Fibroblast of villous mesenchyme (primary cell): ENCODE measurements at regions not wholly inside any gene's neighbourhood (a gene's known extent, or its start where the extent isn't known, plus 50 kb on each side); places are given as distances from the start of the nearest gene placed in this dataset.

ENCODE experiments used
- DNase-seq: peaks from one replicate; pipeline ENCODE4 v3.0.0-alpha.2; 2010; ENCODE audit warnings: low read depth
- H3K4me3 ChIP-seq: 2 replicates; pipeline ENCODE4 v1.5.1; 2011; ENCODE audit warnings: low read depth, mild to moderate bottlenecking, low read length
- TF ChIP-seq, protein P1 (sequence below): IDR thresholded peaks from 2 replicates; pipeline ENCODE4 v1.5.1; 2012; ENCODE audit warnings: low read depth, mild to moderate bottlenecking, low read length; ENCODE audit not compliant: insufficient read depth

DNA sequence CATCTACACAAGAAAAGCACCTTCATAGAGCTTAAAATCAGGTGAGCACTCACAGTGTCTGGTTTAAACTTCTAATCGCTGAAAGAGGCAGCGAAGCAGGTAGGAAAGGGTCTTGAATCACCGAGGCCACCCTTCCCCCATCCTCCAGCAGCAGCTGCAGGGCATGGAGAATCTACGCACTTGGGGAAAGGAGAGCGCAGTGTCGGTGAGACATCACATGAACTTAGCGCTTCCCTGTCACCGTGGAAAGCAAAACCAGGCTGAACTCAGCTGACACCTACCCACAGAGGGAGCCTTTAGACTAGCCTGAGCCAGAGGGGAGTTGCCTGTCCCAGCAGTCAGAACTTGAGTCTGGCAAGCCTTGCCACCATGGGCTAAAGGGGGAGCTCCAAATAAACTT lies 197.2 kb upstream of the ZFP42 start:
- TF ChIP-seq, protein P1, sequence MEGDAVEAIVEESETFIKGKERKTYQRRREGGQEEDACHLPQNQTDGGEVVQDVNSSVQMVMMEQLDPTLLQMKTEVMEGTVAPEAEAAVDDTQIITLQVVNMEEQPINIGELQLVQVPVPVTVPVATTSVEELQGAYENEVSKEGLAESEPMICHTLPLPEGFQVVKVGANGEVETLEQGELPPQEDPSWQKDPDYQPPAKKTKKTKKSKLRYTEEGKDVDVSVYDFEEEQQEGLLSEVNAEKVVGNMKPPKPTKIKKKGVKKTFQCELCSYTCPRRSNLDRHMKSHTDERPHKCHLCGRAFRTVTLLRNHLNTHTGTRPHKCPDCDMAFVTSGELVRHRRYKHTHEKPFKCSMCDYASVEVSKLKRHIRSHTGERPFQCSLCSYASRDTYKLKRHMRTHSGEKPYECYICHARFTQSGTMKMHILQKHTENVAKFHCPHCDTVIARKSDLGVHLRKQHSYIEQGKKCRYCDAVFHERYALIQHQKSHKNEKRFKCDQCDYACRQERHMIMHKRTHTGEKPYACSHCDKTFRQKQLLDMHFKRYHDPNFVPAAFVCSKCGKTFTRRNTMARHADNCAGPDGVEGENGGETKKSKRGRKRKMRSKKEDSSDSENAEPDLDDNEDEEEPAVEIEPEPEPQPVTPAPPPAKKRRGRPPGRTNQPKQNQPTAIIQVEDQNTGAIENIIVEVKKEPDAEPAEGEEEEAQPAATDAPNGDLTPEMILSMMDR = no peak
- no peak overlapping the region for H3K4me3 ChIP-seq
- DNase-seq = no peak

DNA sequence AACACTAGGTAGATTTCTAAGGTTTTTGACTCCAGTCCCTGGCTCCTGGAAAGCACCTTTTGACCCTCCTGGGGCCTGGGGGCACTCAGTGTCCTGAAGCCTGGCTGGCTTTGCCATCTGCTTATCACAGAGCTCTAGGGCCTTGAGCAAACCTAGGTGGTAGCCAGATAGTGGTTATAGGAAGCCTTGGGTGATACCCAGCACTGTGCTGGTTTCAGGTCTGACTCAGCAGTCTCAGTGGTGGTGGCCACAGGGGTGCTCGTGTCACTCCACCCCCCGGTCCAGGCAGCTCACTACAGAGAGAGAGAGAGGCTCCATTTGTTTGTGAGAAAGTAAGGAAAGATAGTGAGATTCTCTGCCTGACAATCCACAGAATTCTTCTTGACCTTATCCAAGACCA lies 195.8 kb upstream of the ZFP42 start:
- DNase-seq = no peak
- H3K4me3 ChIP-seq = no peak overlapping the region
- TF ChIP-seq, protein P1 = no peak

DNA sequence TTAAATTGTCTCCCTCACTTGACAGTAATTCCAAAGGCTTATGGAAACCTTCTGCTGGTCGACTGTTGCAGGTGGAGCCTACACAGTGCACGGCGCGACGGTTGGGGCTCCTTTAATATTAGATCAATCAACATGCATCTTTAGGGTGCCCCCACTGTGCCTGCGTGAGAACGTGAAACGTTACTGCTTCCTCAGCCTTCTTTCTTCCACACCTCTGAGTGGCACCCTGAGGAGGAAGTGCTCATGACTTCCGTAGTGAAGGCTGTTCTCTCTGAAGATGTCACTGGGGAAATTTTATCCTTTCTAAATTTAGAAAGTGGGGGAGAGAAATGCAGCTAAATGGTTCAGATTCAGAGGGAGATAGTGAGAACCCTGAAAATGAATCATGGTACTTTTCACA lies 184.0 kb upstream of the ZFP42 start:
- TF ChIP-seq, protein P1 = no peak
- DNase-seq = no peak
- no peak overlapping the region for H3K4me3 ChIP-seq

DNA sequence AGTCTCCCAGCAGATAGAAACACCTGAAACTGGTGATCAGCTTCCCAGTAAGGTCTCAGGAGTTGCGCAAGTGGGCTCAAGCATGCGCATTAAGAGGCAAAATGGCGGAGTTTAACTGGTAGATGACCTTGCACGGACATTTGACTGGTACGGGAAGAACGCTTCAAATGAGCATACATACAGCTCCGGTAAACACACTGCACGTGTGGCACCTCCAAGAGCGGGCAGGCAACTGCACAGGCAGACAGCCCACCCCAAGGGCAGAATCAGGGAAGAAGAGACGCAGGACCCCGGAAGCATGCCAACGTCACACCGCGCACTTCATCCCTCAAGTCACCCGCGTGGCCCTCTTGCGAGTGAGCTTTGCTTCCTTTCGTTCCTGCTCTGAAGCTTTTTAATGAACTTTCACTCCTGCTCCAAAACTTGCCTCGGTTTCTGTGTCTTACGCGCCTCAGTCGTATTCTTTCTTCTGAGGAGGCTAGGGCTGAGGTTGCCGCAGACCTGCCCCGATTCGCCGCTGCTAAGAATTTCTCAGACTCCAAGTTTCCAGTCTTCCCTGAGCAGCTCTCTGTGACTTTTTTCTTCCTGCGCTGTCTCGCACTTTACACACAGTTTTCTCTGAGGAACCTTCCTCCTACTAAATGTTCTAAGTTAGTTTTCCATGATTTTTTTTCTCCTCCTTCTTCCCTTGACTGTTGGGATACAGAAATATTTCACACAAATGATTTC lies 180.7 kb upstream of the ZFP42 start:
- DNase-seq = peak; percentile 43
- TF ChIP-seq, protein P1 = no peak
- peak overlapping the region; percentile 64 for H3K4me3 ChIP-seq

DNA sequence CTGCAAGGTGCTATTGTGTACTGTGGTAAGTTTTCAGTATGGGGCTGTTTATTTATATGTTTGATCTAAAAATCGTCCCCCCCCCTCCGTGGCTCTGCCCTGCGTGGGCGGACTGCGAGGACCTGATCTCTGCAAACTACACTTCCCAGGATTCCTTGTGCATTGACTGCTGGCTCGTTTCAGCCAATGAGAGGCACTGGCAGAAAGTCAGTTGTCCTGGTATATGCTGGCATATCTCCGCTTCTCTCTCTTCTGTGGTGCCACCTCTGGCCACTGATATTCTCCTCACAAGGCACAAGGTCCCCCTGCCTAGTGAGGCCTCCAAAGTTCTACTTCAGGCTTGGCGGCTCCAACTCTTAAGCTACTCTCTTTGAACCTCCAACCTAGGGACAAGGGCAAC lies 168.8 kb upstream of the ZFP42 start:
- no peak overlapping the region for H3K4me3 ChIP-seq
- TF ChIP-seq, protein P1 = no peak
- no peak for DNase-seq

DNA sequence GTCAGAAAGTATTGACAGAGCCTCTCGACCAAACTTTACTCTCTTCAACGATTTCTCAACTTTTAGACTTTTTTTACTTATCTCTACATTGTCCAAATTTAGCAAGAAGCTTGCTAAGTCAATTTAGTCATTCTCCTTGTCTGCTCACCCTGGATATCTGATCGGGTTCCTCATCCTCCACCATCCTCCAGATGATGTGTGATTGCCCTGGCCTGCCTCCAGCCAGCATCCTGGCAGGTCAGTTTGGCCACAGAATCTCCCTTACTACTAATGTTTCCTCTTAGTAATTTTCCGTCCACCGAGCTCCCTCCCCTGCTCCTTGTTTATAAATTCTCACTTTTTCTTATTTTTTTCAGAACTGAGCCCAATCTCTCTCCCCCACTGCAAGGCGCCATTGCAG lies 167.9 kb upstream of the ZFP42 start:
- H3K4me3 ChIP-seq = no peak overlapping the region
- no peak for DNase-seq
- TF ChIP-seq, protein P1 = no peak

DNA sequence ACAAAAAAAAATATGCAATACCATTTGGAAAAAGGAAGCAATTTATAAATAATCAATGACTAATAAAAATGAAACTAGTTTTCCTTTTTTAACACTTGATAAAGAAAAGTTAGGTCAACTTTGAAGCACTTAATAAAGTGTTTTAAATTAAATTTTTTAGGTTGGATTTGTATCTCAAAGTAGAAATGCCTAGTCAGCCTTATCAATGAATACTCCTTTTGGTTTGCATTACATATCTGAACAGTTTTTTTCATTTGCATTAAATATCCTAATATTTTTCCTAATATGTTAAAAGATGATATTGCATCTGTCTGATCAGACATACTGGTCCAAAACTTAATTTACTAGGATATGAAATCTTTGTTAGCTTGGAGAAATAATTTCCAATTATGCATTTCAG lies 155.8 kb upstream of the ZFP42 start:
- TF ChIP-seq, protein P1 = no peak
- no peak overlapping the region for H3K4me3 ChIP-seq
- no peak for DNase-seq
